ENCODE measurements at regions not wholly inside any gene's neighbourhood (a gene's known extent, or its start where the extent isn't known, plus 50 kb on each side); places are given as distances from the start of the nearest gene placed in this dataset.

GRCh38 chr17:83149761-83150251 lies 70.4 kb downstream of the METRNL start:
- TF ChIP-seq CTCF (IDR thresholded peaks at IDR 0.05) (no peak), EP300 (IDR thresholded peaks at IDR 0.05) (no peak), POLR2AphosphoS5 (IDR thresholded peaks at IDR 0.05) (no peak)
